Kidney epithelial cell (primary cell): ENCODE measurements at regions not wholly inside any gene's neighbourhood (a gene's known extent, or its start where the extent isn't known, plus 50 kb on each side); places are given as distances from the start of the nearest gene placed in this dataset.
"Not testable (repeated sequence)": the region's sequence is repeated elsewhere in the genome, so short reads cannot be mapped to it uniquely, and the experiment has no call there.

Experiments used
- DNase-seq: peaks from one replicate; pipeline ENCODE4 v3.0.0-alpha.2; 2010; ENCODE audit warnings: low read depth
- H3K27me3 ChIP-seq: 2 replicates; pipeline ENCODE4 v1.6.0; 2011; ENCODE audit warnings: low read length; ENCODE audit not compliant: control insufficient read depth, insufficient read depth
- H3K36me3 ChIP-seq: 2 replicates; pipeline ENCODE4 v1.5.1; 2011; ENCODE audit warnings: low read length; ENCODE audit not compliant: control insufficient read depth, insufficient read depth
- H3K4me3 ChIP-seq: 2 replicates; pipeline ENCODE4 v1.5.1; 2011; ENCODE audit warnings: low read depth, mild to moderate bottlenecking, control low read depth, low read length
- TF ChIP-seq, protein P1 (sequence below): IDR thresholded peaks from 2 replicates; pipeline ENCODE4 v1.5.1; 2011; ENCODE audit warnings: mild to moderate bottlenecking, moderate library complexity, low read length, control low read depth, inconsistent platforms; ENCODE audit not compliant: insufficient read depth, poor library complexity, severe bottlenecking

DNA sequence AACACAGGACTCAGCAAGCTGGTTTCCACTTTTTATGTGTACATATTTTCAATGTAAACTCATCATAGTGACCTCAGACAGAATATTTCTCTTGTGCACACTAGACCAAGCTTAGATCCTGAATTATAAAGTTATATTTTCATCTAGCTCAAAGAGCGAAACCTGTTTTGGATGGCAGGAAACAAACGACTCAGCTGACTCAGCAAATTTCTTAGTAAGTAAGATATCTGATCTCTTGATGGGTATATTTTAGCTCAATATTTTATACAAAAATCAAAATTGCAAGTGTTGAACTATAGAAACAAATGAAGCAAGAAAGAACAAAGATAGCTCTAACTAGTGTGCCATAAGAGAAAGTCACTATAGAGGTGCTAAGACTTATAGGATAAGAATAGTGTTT, 1114.5 kb downstream of the STPG2 start:
- DNase-seq, result no peak

DNA sequence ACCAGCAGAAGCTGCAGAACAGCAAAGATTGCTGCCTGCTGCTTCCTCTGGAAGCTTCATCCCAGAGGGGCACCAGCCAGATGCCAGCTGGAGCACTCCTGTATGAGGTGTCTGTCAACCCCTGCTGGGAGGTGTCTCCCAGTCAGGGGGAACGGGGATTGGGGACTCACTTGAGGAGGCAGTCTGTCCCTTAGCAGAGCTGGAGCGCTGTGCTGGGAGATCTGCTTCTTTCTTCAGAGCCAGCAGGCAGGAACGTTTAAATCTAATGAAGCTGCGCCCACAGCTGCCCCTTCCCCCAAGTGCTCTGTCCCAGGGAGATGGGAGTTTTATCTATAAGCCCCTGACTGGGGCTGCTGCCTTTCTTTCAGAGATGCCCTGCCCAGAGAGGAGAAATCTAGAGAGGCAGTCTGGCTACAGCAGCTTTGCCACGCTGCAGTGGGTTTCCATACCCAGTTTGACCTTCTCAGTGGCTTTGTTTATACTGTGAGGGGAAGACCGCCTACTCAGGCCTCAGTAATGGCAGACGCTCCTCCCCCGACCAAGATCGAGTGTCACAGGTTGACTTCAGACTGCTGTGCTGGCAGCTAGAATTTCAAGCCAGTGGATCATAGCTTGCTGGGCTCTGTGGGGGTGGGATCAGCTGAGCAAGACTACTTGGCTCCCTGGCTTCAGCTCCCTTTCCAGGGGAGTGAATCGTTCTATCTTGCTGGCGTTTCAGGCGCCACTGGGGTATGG, 1105.7 kb downstream of the STPG2 start:
- not testable (repeated sequence) for H3K27me3 ChIP-seq, H3K36me3 ChIP-seq, H3K4me3 ChIP-seq
- peak; percentile 38 for DNase-seq

More for the DNA sequence above, 1114.5 kb downstream of the STPG2 start:
- Histone ChIP-seq H3K4me3 (no peak overlapping the region), H3K27me3 (no peaks in the 10 kb centered on the region), H3K36me3 (no peaks in the 10 kb centered on the region)
- TF ChIP-seq, protein P1, sequence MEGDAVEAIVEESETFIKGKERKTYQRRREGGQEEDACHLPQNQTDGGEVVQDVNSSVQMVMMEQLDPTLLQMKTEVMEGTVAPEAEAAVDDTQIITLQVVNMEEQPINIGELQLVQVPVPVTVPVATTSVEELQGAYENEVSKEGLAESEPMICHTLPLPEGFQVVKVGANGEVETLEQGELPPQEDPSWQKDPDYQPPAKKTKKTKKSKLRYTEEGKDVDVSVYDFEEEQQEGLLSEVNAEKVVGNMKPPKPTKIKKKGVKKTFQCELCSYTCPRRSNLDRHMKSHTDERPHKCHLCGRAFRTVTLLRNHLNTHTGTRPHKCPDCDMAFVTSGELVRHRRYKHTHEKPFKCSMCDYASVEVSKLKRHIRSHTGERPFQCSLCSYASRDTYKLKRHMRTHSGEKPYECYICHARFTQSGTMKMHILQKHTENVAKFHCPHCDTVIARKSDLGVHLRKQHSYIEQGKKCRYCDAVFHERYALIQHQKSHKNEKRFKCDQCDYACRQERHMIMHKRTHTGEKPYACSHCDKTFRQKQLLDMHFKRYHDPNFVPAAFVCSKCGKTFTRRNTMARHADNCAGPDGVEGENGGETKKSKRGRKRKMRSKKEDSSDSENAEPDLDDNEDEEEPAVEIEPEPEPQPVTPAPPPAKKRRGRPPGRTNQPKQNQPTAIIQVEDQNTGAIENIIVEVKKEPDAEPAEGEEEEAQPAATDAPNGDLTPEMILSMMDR, result no peak

DNA sequence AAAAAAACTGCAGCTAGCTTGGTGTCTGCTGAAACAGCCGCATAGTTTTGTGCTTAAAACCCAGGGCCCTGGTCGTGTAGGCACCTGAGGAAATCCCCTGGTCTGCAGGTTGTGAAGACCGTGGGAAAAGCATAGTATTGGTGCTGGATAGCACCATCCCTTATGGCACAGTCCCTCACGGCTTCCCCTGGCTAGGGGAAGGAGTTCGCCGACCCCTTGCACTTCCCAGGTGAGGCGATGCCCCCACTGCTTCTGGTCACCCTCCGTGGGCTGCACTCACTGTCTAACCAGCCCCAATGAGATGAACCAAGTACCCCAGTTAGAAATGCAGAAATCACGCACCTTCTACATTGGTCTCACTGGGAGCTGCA, 1105.1 kb downstream of the STPG2 start:
- no peaks in the 10 kb centered on the region for H3K36me3 ChIP-seq
- no peaks in the 10 kb centered on the region for H3K27me3 ChIP-seq
- H3K4me3 ChIP-seq, result no peak overlapping the region
- no peak for DNase-seq
- TF ChIP-seq, protein P1, result no peak

- no peak for DNase-seq
- TF ChIP-seq, protein P1, result no peak
- Histone ChIP-seq H3K4me3 (no peak overlapping the region), H3K27me3 (peaks cover 2% of the 10 kb centered on the region), H3K36me3 (no peaks in the 10 kb centered on the region)
Observed at GRCh38 chr4:97072666-97073065, 1070.6 kb downstream of the STPG2 start.

- H3K27me3 ChIP-seq, result peaks cover 2% of the 10 kb centered on the region
- peak; percentile 2 for DNase-seq
- no peaks in the 10 kb centered on the region for H3K36me3 ChIP-seq
- TF ChIP-seq, protein P1, result no peak
- H3K4me3 ChIP-seq, result no peak overlapping the region
Observed at GRCh38 chr4:97073194-97073593, 1070.1 kb downstream of the STPG2 start.

- H3K36me3 ChIP-seq, result no peaks in the 10 kb centered on the region
- H3K27me3 ChIP-seq, result peaks cover 2% of the 10 kb centered on the region
- H3K4me3 ChIP-seq, result no peak overlapping the region
- TF ChIP-seq, protein P1, result no peak
- no peak for DNase-seq
Observed at GRCh38 chr4:97074531-97074930, 1068.7 kb downstream of the STPG2 start.
